K562 (cell line): ENCODE measurements at regions not wholly inside any gene's neighbourhood (a gene's known extent, or its start where the extent isn't known, plus 50 kb on each side); places are given as distances from the start of the nearest gene placed in this dataset.

Experiments used
- ATAC-seq: fragments of 200-7000 bp; cut with Tn5 transposase; 3 replicates; pipeline ENCODE4 v1.9.1; 2020; ENCODE audit warnings: moderate library complexity
- BruUV-seq: library from RNA; stranded (reverse); fragments of 400-500 nt; replicated peaks from 2 replicates; lab custom pipeline; 2021; lab: Mats Ljungman, UMichigan
- CTCF ChIA-PET: fragments of 300-600 bp; formaldehyde crosslinking; extraction: SDS; loops from one replicate; lab custom pipeline; 2021; ENCODE audit warnings: low intra/inter-chr PET ratio; lab: Yijun Ruan, JAX
- POLR2A ChIA-PET: fragments of 300-600, 350-650 bp; sonication (Branson Sonifier 250); formaldehyde crosslinking; extraction: SDS; loops from one replicate; lab custom pipeline; 2021; ENCODE audit warnings: antibody characterized with exemption, inconsistent platforms; lab: Yijun Ruan, JAX
- DNase-seq, 4 experiments: peaks; one replicate each; pipeline versions ENCODE4 v3.0.0 to v3.0.0-alpha.2; 2011 to 2018; ENCODE audit warnings: low spot score in 3 of 4, mixed read lengths in 3 of 4; ENCODE audit errors: extremely low read depth in 1 of 4
- FAIRE-seq: peaks from 2 replicates; lab custom pipeline; 2011; peaks lifted over from hg19 to GRCh38; lab: Jason Lieb, UNC
- H2AFZ ChIP-seq: 2 replicates; pipeline ENCODE4 v1.6.0; 2011; ENCODE audit warnings: low read depth, low read length, control low read depth, inconsistent platforms
- H3K27ac ChIP-seq: fragments of 200-600 bp; 3 replicates; pipeline ENCODE4 v1.8.0; 2011; ENCODE audit warnings: low read depth, mild to moderate bottlenecking, control low read depth, inconsistent platforms, low read length, moderate library complexity, mixed read lengths; ENCODE audit errors: extremely low read depth
- H3K27me3 ChIP-seq, 2 experiments: fragments of 300-600 bp in 1 of 2; 2 replicates in 1 of 2; 3 replicates in 1 of 2; pipeline versions ENCODE4 v1.6.0 to v1.8.0; 2011; ENCODE audit warnings: inconsistent platforms in 2 of 2, low read length in 2 of 2, mild to moderate bottlenecking in 1 of 2, mixed read lengths in 1 of 2, moderate library complexity in 1 of 2; ENCODE audit not compliant: control insufficient read depth in 2 of 2, insufficient read depth in 2 of 2
- H3K36me3 ChIP-seq: fragments of 300-600 bp; 3 replicates; pipeline ENCODE4 v1.8.0; 2011; ENCODE audit warnings: mild to moderate bottlenecking, low read length, inconsistent platforms; ENCODE audit not compliant: control insufficient read depth, insufficient read depth
- H3K4me1 ChIP-seq, 2 experiments: fragments of 200-600 bp in 1 of 2; replicated peaks in 1 of 2; 2 replicates in 1 of 2; 3 replicates in 1 of 2; pipeline versions ENCODE4 v1.5.1 to v1.8.0; 2011; ENCODE audit warnings: inconsistent platforms in 2 of 2, low read length in 2 of 2, mild to moderate bottlenecking in 1 of 2, mixed read lengths in 1 of 2, moderate library complexity in 1 of 2; ENCODE audit not compliant: control insufficient read depth in 2 of 2, insufficient read depth in 2 of 2
- H3K4me2 ChIP-seq: 2 replicates; pipeline ENCODE4 v1.6.1; 2011; ENCODE audit warnings: low read length, control low read depth, inconsistent platforms, mixed read lengths; ENCODE audit not compliant: insufficient read depth
- H3K4me3 ChIP-seq: fragments of 200-600 bp; sonication (generic), shearing (Covaris generic); 2 replicates; pipeline ENCODE4 v1.5.1; 2016; ENCODE audit warnings: control low read depth, inconsistent platforms
- H3K79me2 ChIP-seq: fragments of 200-600 bp; 3 replicates; pipeline ENCODE4 v1.8.0; 2011; ENCODE audit warnings: low read length, inconsistent platforms; ENCODE audit not compliant: control insufficient read depth, insufficient read depth
- H3K9ac ChIP-seq, 2 experiments: 2 replicates each; pipeline versions ENCODE4 v1.6.0 to v1.6.1; 2011; ENCODE audit warnings: low read depth in 2 of 2, low read length in 2 of 2, control low read depth in 1 of 2, inconsistent platforms in 1 of 2, mild to moderate bottlenecking in 1 of 2, mixed read lengths in 1 of 2; ENCODE audit not compliant: insufficient read depth in 1 of 2
- H3K9me1 ChIP-seq: one replicate; pipeline ENCODE4 v1.6.0; 2011; ENCODE audit warnings: inconsistent platforms, mild to moderate bottlenecking, low read length, moderate library complexity; ENCODE audit not compliant: control insufficient read depth, insufficient read depth
- H3K9me3 ChIP-seq: replicated peaks from 2 replicates; pipeline ENCODE4 v1.5.1; 2011; ENCODE audit warnings: low read depth, low read length, inconsistent platforms; ENCODE audit not compliant: control insufficient read depth, insufficient read depth
- H4K20me1 ChIP-seq: replicated peaks from 2 replicates; pipeline ENCODE4 v1.6.1; 2011; ENCODE audit warnings: low read length, inconsistent platforms, mixed read lengths; ENCODE audit not compliant: control insufficient read depth, insufficient read depth
- ADNP ChIP-seq: fragments of 200-800 bp; sonication (Bioruptor generic); IDR thresholded peaks from 2 replicates; pipeline ENCODE4 v1.6.1; 2016; ENCODE audit warnings: missing genetic modification characterization, missing compliant biosample characterization
- BDP1 ChIP-seq: IDR thresholded peaks from 3 replicates; pipeline ENCODE4 v1.6.1; 2011; ENCODE audit not compliant: insufficient read length, insufficient read depth
- ESRRB ChIP-seq: fragments of 250-450 bp; sonication (Bioruptor Pico); IDR thresholded peaks from 2 replicates; pipeline ENCODE4 v1.5.0; 2020; ENCODE audit warnings: mild to moderate bottlenecking, moderate library complexity, borderline replicate concordance
- FOXM1 ChIP-seq, 2 experiments: fragments of 450-650 bp in 1 of 2; sonication (generic) in 1 of 2; formaldehyde crosslinking in 1 of 2; IDR thresholded peaks; 2 replicates each; pipeline versions ENCODE4 v1.6.1 to v1.9.0; 2017 to 2022; ENCODE audit warnings: low read depth in 2 of 2, mild to moderate bottlenecking in 2 of 2, missing genetic modification reagents in 1 of 2, moderate library complexity in 1 of 2
- GTF2E2 ChIP-seq: fragments of 200-800 bp; sonication (Bioruptor generic); IDR thresholded peaks from 2 replicates; pipeline ENCODE4 v1.6.1; 2016; ENCODE audit warnings: missing genetic modification characterization, missing compliant biosample characterization
- HDAC8 ChIP-seq: fragments of 450-650 bp; IDR thresholded peaks from 2 replicates; pipeline ENCODE4 v1.6.1; 2016; ENCODE audit warnings: mild to moderate bottlenecking, missing genetic modification characterization, moderate library complexity, missing compliant biosample characterization
- L3MBTL2 ChIP-seq: fragments of 450-650 bp; IDR thresholded peaks from 2 replicates; pipeline ENCODE4 v1.6.1; 2016; ENCODE audit warnings: mild to moderate bottlenecking, moderate library complexity
- LCOR ChIP-seq: sonication (generic); formaldehyde crosslinking; IDR thresholded peaks from 2 replicates; pipeline ENCODE4 v1.8.0; 2022; ENCODE audit warnings: mild to moderate bottlenecking, missing genetic modification reagents
- PCBP2 ChIP-seq: fragments of 200-400 bp; formaldehyde crosslinking; IDR thresholded peaks from 2 replicates; pipeline ENCODE4 v1.6.1; 2018; ENCODE audit warnings: low read length, low read depth, mild to moderate bottlenecking, moderate library complexity; ENCODE audit not compliant: poor library complexity, severe bottlenecking
- PHF21A ChIP-seq: fragments of 450-650 bp; IDR thresholded peaks from 2 replicates; pipeline ENCODE4 v1.6.1; 2017; ENCODE audit warnings: low read depth, borderline replicate concordance
- POLR2H ChIP-seq: IDR thresholded peaks from 2 replicates; pipeline ENCODE4 v1.6.1; 2016; ENCODE audit warnings: missing genetic modification characterization, low read depth, mild to moderate bottlenecking, control low read depth, missing compliant biosample characterization, moderate library complexity
- SREBF1 ChIP-seq: fragments of 150-350 bp; IDR thresholded peaks from 2 replicates; pipeline ENCODE4 v1.6.1; 2014; ENCODE audit warnings: antibody characterized with exemption, low read depth, low read length, borderline replicate concordance
- ZFP36 ChIP-seq: fragments of 150-350 bp; IDR thresholded peaks from 2 replicates; pipeline ENCODE4 v1.6.1; 2018; ENCODE audit warnings: low read length, low read depth; ENCODE audit not compliant: partially characterized antibody
- WGBS: fragments of 100-300 bp; shearing (Covaris generic); methylation state at CpG from one replicate; pipeline ENCODE4 v1.1.6; 2016; ENCODE audit warnings: low coverage, mixed read lengths; ENCODE audit not compliant: insufficient coverage; ENCODE audit errors: missing lambda C conversion rate; 5-methylcytosine and 5-hydroxymethylcytosine counted together
- in situ Hi-C: fragments of 300-500 bp; cut with MboI; formaldehyde crosslinking; loops from 4 replicates; pipeline ENCODE4 v1.15.0; 2018; ENCODE audit warnings: inconsistent platforms, mixed read lengths
- intact Hi-C: fragments of 100-400 bp; cut with micrococcal nuclease; formaldehyde crosslinking; loops from 2 replicates; pipeline ENCODE4 v1.14.2; 2022
- TF ChIP-seq, protein P1 (sequence below): sonication (generic); formaldehyde crosslinking; IDR thresholded peaks from 2 replicates; pipeline ENCODE4 v1.8.1; 2023; ENCODE audit warnings: mild to moderate bottlenecking, missing genetic modification reagents
- TF ChIP-seq, protein P2 (sequence below): fragments of 250-450 bp; sonication (Bioruptor Pico); IDR thresholded peaks from 2 replicates; pipeline ENCODE4 v1.8.0; 2022; ENCODE audit warnings: moderate library complexity, mild to moderate bottlenecking, inconsistent platforms
- TF ChIP-seq, protein P3 (sequence below): fragments of 250-450 bp; sonication (Bioruptor Pico); IDR thresholded peaks from 2 replicates; pipeline ENCODE4 v1.4.0; 2020; ENCODE audit warnings: borderline replicate concordance
- TF ChIP-seq, protein P4 (sequence below): fragments of 450-650 bp; formaldehyde crosslinking; IDR thresholded peaks from 2 replicates; pipeline ENCODE4 v1.4.0; 2020; ENCODE audit warnings: mild to moderate bottlenecking

DNA sequence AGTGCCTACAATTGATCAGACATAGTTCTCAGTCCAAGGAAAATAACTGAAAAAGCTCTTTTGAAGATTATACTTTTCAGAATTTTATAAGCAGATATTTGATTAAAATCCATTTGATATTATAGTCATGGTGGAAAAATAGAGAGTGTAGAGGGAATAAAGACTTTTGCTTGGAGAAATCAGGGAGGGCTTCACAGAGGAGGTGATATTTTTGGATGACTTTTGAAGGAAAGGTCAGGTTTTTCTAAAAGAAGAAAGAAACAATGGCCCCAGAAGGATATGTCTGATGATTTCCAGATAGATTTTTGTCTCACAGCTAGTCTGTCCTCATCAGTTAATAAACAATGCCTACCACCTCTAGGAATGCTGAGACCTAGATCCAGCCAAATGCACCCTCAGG is 806.3 kb upstream of the CELF2 start (continued):
- TF ChIP-seq, protein P1, sequence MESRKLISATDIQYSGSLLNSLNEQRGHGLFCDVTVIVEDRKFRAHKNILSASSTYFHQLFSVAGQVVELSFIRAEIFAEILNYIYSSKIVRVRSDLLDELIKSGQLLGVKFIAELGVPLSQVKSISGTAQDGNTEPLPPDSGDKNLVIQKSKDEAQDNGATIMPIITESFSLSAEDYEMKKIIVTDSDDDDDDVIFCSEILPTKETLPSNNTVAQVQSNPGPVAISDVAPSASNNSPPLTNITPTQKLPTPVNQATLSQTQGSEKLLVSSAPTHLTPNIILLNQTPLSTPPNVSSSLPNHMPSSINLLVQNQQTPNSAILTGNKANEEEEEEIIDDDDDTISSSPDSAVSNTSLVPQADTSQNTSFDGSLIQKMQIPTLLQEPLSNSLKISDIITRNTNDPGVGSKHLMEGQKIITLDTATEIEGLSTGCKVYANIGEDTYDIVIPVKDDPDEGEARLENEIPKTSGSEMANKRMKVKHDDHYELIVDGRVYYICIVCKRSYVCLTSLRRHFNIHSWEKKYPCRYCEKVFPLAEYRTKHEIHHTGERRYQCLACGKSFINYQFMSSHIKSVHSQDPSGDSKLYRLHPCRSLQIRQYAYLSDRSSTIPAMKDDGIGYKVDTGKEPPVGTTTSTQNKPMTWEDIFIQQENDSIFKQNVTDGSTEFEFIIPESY (CRISPR knock-in tag), result no peak
- TF ChIP-seq ZFP36, result peak; percentile 72
- TF ChIP-seq, all 486 proteins: peak for 2

DNA sequence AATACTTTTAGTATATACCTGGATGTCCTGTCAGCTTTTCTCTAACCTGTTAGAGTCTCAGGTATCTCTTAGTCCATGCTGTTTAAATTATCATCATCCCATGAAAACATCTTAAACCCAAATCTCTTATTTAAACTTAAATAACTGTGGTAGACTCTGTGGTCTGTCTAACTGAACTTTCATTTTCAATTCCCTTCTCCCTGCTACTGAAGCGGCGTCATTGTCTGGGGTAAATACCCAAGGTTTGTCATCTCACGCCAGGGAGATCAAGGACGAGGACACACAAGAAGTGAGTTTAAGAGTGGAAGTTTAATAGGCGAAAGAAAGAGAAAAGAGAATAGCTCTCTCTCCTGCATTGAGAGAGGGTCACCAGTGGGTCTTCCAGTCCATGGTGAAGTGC is 804.4 kb upstream of the CELF2 start:
- Histone ChIP-seq H3K27ac (no peak overlapping the region), H3K27me3 (no peaks in the 10 kb centered on the region), H3K36me3 (no peaks in the 10 kb centered on the region), H3K4me2 (no peak overlapping the region), H3K9me3 (0 out of 2 replicates have a peak, but pooled peaks cover 3% of the 10 kb centered on the region), H3K79me2 (no peaks in the 10 kb centered on the region), H3K4me1 (no peaks in the 10 kb centered on the region), H4K20me1 (no peaks in the 10 kb centered on the region), H2AFZ (no peak overlapping the region), H3K9ac (no peak overlapping the region), H3K9me1 (no peaks in the 10 kb centered on the region), H3K4me3 (no peak overlapping the region)
- WGBS, result 0% methylated on average over 5 of the region's 5 CpGs
- no peak for DNase-seq
- ChIA-PET CTCF (no interaction called here), POLR2A (no interaction called here)
- in situ Hi-C loops, result no loop called here
- no peak for FAIRE-seq
- intact Hi-C loops, result no loop called here
- ATAC-seq, result no peak
- no TSS peak for BruUV-seq
- TF ChIP-seq ESRRB (no peak), ADNP (tag) (no peak), FOXM1 (IDR thresholded peaks at IDR 0.05; ENCODE audit: low read depth) (no peak), FOXM1 (CRISPR knock-in tag; IDR thresholded peaks at IDR 0.05; ENCODE audit: low read depth) (no peak), GTF2E2 (no peak), PHF21A (no peak), LCOR (CRISPR knock-in tag) (no peak), PCBP2 (no peak), HDAC8 (no peak), SREBF1 (no peak), L3MBTL2 (no peak), POLR2H (no peak), BDP1 (no peak)
- TF ChIP-seq, protein P2, sequence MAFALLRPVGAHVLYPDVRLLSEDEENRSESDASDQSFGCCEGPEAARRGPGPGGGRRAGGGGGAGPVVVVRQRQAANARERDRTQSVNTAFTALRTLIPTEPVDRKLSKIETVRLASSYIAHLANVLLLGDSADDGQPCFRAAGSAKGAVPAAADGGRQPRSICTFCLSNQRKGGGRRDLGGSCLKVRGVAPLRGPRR (CRISPR knock-in tag), result no peak
- TF ChIP-seq, protein P3, sequence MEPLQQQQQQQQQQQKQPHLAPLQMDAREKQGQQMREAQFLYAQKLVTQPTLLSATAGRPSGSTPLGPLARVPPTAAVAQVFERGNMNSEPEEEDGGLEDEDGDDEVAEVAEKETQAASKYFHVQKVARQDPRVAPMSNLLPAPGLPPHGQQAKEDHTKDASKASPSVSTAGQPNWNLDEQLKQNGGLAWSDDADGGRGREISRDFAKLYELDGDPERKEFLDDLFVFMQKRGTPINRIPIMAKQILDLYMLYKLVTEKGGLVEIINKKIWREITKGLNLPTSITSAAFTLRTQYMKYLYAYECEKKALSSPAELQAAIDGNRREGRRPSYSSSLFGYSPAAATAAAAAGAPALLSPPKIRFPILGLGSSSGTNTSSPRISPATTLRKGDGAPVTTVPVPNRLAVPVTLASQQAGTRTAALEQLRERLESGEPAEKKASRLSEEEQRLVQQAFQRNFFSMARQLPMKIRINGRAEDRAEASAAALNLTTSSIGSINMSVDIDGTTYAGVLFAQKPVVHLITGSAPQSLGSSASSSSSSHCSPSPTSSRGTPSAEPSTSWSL, result no peak
- TF ChIP-seq, protein P4, sequence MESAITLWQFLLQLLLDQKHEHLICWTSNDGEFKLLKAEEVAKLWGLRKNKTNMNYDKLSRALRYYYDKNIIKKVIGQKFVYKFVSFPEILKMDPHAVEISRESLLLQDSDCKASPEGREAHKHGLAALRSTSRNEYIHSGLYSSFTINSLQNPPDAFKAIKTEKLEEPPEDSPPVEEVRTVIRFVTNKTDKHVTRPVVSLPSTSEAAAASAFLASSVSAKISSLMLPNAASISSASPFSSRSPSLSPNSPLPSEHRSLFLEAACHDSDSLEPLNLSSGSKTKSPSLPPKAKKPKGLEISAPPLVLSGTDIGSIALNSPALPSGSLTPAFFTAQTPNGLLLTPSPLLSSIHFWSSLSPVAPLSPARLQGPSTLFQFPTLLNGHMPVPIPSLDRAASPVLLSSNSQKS (CRISPR knock-in tag), result no peak
